H1 (cell line): ENCODE measurements at regions not wholly inside any gene's neighbourhood (a gene's known extent, or its start where the extent isn't known, plus 50 kb on each side); places are given as distances from the start of the nearest gene placed in this dataset.

ENCODE experiments used
- CBX5 ChIP-seq: fragments of 300-800, 300-1000 bp; sonication (generic); IDR thresholded peaks from 2 replicates; pipeline ENCODE4 v1.7.1; 2016; ENCODE audit warnings: antibody characterized with exemption, low read length, low read depth
- HDAC2 ChIP-seq, 2 experiments: fragments of 300-600 bp in 1 of 2; sonication (generic) in 1 of 2; IDR thresholded peaks; 2 replicates each; pipeline ENCODE4 v1.6.1; 2011 to 2012; ENCODE audit warnings: low read depth in 2 of 2, low read length in 2 of 2, mild to moderate bottlenecking in 2 of 2, moderate library complexity in 2 of 2, borderline replicate concordance in 1 of 2, inconsistent platforms in 1 of 2
- TAF7 ChIP-seq: optimal IDR thresholded peaks from 2 replicates; pipeline ENCODE3; 2011; ENCODE audit warnings: low read depth, mild to moderate bottlenecking, inconsistent platforms, low read length, moderate library complexity, borderline replicate concordance
- USF2 ChIP-seq: IDR thresholded peaks from 2 replicates; pipeline ENCODE4 v1.6.1; 2011; ENCODE audit warnings: low read length, improper control_type of control experiment
- ZNF274 ChIP-seq: IDR thresholded peaks from 2 replicates; pipeline ENCODE4 v1.7.0; 2012; ENCODE audit warnings: low read length, borderline replicate concordance; ENCODE audit errors: extremely low read depth

DNA sequence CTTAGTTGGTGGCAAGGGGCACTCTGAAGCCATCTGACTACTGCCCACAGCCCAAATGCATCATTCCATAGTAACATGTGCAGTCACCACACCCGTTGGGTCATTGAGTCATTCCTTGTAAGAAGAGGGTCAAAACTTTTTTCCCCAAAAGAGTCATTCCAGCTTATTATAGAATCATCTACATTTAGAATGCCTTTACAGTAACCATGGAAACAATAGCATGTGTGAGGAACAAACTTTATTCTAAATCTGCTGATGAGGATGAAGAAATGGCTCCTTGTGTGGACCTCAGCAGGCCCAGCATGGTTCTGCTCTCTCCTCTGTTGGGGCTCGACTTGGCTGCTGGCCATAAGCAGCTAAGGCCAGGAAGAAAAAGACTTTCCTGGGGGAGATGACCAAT lies 111.2 kb upstream of the PTPRT start (continued):
- TF ChIP-seq HDAC2 (IDR thresholded peaks at IDR 0.05; ENCODE audit: borderline replicate concordance in 1 of 2, low read depth in 2 of 2, low read length in 2 of 2) (no peak), TAF7 (no peak), USF2 (no peak), CBX5 (no peak), ZNF274 (no peak)
